AG04450 (cell line): ENCODE measurements at regions not wholly inside any gene's neighbourhood (a gene's known extent, or its start where the extent isn't known, plus 50 kb on each side); places are given as distances from the start of the nearest gene placed in this dataset.

ENCODE experiments used
- CTCF ChIA-PET: fragments of 300-600, 350-600 bp; formaldehyde crosslinking; extraction: SDS; loops from one replicate; lab custom pipeline; 2022; ENCODE audit warnings: antibody characterized with exemption, inconsistent platforms; lab: Charles Lee
- POLR2A ChIA-PET: fragments of 350-600 bp; formaldehyde crosslinking; extraction: SDS; loops from one replicate; lab custom pipeline; 2021; ENCODE audit warnings: antibody characterized with exemption, inconsistent platforms; lab: Yijun Ruan, JAX
- DNase-seq: peaks from one replicate; pipeline ENCODE4 v3.0.0-alpha.2; 2011; ENCODE audit warnings: low read depth, low spot score
- H3K27ac ChIP-seq: one replicate; pipeline ENCODE4 v1.5.1; 2012; ENCODE audit warnings: low read depth, low read length, control low read depth
- H3K27me3 ChIP-seq: one replicate; pipeline ENCODE4 v1.6.0; 2012; ENCODE audit warnings: low read length; ENCODE audit not compliant: control insufficient read depth, insufficient read depth
- H3K4me3 ChIP-seq: 2 replicates; pipeline ENCODE4 v1.5.1; 2011; ENCODE audit warnings: mild to moderate bottlenecking, low read depth, low read length, control low read depth
- H3K9me3 ChIP-seq: 2 replicates; pipeline ENCODE4 v1.5.1; 2012; ENCODE audit warnings: low read length; ENCODE audit not compliant: control insufficient read depth, insufficient read depth
- CTCF ChIP-seq: IDR thresholded peaks from 2 replicates; pipeline ENCODE4 v1.5.1; 2011; ENCODE audit warnings: low read depth, low read length, control low read depth, inconsistent platforms

- POLR2A ChIA-PET = no interaction called here
- CTCF ChIA-PET = no interaction called here
- Histone ChIP-seq H3K9me3 (peaks cover 16% of the 10 kb centered on the region), H3K27me3 (no peaks in the 10 kb centered on the region), H3K4me3 (no peak overlapping the region), H3K27ac (no peak overlapping the region)
- no peak for TF ChIP-seq CTCF
- DNase-seq = no peak
Measured at GRCh38 chr5:18375641-18376040, 741.4 kb downstream of the TAF11L14 start.

GRCh38 chr5:18378066-18378465 is 743.8 kb downstream of the TAF11L14 start:
- Histone ChIP-seq H3K4me3 (no peak overlapping the region), H3K27ac (no peak overlapping the region), H3K27me3 (no peaks in the 10 kb centered on the region), H3K9me3 (peaks cover 11% of the 10 kb centered on the region)
- no peak for DNase-seq
- ChIA-PET CTCF (no interaction called here), POLR2A (no interaction called here)
- no peak for TF ChIP-seq CTCF

GRCh38 chr5:18379189-18379588 is 744.9 kb downstream of the TAF11L14 start:
- CTCF ChIA-PET = no interaction called here
- Histone ChIP-seq H3K27ac (no peak overlapping the region), H3K9me3 (peaks cover 8% of the 10 kb centered on the region), H3K4me3 (no peak overlapping the region), H3K27me3 (no peaks in the 10 kb centered on the region)
- TF ChIP-seq CTCF = no peak
- DNase-seq = no peak
- POLR2A ChIA-PET = no interaction called here

- no peaks in the 10 kb centered on the region for H3K27me3 ChIP-seq
Measured at GRCh38 chr5:18380729-18381362, 746.6 kb downstream of the TAF11L14 start.

More at GRCh38 chr5:18380729-18381362, 746.6 kb downstream of the TAF11L14 start:
- DNase-seq = no peak
- POLR2A ChIA-PET = no interaction called here
- H3K4me3 ChIP-seq = no peak overlapping the region
- peaks cover 3% of the 10 kb centered on the region for H3K9me3 ChIP-seq
- CTCF ChIA-PET = no interaction called here
- H3K27ac ChIP-seq = no peak overlapping the region
- no peak for TF ChIP-seq CTCF
